GM18861 (cell line): ENCODE measurements at regions not wholly inside any gene's neighbourhood (a gene's known extent, or its start where the extent isn't known, plus 50 kb on each side); places are given as distances from the start of the nearest gene placed in this dataset.

Experiments used
- ATAC-seq: cut with Tn5 transposase; IDR thresholded peaks from one replicate; pipeline ENCODE4 v1.9.1; 2021; ENCODE audit not compliant: unreplicated experiment

GRCh38 chr16:76226481-76226880 is 50.7 kb upstream of the CNTNAP4 start:
- no peak for ATAC-seq
